HepG2 (cell line): ENCODE measurements at regions not wholly inside any gene's neighbourhood (a gene's known extent, or its start where the extent isn't known, plus 50 kb on each side); places are given as distances from the start of the nearest gene placed in this dataset.

Experiments used
- CHD2 ChIP-seq: IDR thresholded peaks from 2 replicates; pipeline ENCODE4 v1.6.1; 2011; ENCODE audit warnings: low read depth, low read length, improper control_type of control experiment
- HDAC2 ChIP-seq: sonication (generic); formaldehyde crosslinking; IDR thresholded peaks from 2 replicates; pipeline ENCODE4 v1.4.0; 2020; ENCODE audit warnings: missing genetic modification reagents
- MIER3 ChIP-seq: IDR thresholded peaks from 2 replicates; pipeline ENCODE4 v1.6.1; 2016; ENCODE audit warnings: missing compliant biosample characterization, borderline replicate concordance
- PCBP2 ChIP-seq: fragments of 200-400 bp; formaldehyde crosslinking; optimal IDR thresholded peaks from 2 replicates; pipeline ENCODE3; 2018; ENCODE audit warnings: low read length, low read depth; ENCODE audit not compliant: poor library complexity, severe bottlenecking
- POLR2AphosphoS5 ChIP-seq: IDR thresholded peaks from 2 replicates; pipeline ENCODE4 v1.6.1; 2012; ENCODE audit warnings: low read depth, low read length
- TF ChIP-seq, protein P1 (sequence below): sonication (generic); formaldehyde crosslinking; IDR thresholded peaks from 2 replicates; pipeline ENCODE4 v1.5.0; 2020; ENCODE audit warnings: mild to moderate bottlenecking, missing genetic modification reagents, moderate library complexity
- TF ChIP-seq, protein P2 (sequence below): sonication (generic); formaldehyde crosslinking; IDR thresholded peaks from 2 replicates; pipeline ENCODE4 v1.4.0; 2020; ENCODE audit warnings: mild to moderate bottlenecking, missing genetic modification reagents, borderline replicate concordance

DNA sequence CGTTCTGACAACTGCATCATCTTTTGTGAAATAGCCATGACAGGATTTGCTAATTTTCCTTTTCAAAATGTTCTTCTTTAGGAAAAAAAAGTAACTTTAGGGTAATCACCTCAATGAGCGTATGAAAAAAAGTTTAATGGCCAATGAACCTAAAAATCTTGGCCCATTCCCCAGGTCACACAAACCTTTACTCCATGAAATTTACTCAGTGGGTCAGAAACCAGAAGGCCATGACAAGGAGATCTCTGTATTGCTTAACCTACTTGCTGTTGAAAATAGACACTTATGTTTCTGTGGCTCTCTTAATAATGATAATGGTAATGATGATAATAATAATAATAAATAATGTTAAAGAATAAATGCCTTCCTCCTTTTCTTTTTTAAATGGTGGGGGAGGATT, 180.8 kb upstream of the IRX3 start:
- TF ChIP-seq, protein P1, sequence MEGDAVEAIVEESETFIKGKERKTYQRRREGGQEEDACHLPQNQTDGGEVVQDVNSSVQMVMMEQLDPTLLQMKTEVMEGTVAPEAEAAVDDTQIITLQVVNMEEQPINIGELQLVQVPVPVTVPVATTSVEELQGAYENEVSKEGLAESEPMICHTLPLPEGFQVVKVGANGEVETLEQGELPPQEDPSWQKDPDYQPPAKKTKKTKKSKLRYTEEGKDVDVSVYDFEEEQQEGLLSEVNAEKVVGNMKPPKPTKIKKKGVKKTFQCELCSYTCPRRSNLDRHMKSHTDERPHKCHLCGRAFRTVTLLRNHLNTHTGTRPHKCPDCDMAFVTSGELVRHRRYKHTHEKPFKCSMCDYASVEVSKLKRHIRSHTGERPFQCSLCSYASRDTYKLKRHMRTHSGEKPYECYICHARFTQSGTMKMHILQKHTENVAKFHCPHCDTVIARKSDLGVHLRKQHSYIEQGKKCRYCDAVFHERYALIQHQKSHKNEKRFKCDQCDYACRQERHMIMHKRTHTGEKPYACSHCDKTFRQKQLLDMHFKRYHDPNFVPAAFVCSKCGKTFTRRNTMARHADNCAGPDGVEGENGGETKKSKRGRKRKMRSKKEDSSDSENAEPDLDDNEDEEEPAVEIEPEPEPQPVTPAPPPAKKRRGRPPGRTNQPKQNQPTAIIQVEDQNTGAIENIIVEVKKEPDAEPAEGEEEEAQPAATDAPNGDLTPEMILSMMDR (CRISPR knock-in tag): no peak
- TF ChIP-seq, protein P2, sequence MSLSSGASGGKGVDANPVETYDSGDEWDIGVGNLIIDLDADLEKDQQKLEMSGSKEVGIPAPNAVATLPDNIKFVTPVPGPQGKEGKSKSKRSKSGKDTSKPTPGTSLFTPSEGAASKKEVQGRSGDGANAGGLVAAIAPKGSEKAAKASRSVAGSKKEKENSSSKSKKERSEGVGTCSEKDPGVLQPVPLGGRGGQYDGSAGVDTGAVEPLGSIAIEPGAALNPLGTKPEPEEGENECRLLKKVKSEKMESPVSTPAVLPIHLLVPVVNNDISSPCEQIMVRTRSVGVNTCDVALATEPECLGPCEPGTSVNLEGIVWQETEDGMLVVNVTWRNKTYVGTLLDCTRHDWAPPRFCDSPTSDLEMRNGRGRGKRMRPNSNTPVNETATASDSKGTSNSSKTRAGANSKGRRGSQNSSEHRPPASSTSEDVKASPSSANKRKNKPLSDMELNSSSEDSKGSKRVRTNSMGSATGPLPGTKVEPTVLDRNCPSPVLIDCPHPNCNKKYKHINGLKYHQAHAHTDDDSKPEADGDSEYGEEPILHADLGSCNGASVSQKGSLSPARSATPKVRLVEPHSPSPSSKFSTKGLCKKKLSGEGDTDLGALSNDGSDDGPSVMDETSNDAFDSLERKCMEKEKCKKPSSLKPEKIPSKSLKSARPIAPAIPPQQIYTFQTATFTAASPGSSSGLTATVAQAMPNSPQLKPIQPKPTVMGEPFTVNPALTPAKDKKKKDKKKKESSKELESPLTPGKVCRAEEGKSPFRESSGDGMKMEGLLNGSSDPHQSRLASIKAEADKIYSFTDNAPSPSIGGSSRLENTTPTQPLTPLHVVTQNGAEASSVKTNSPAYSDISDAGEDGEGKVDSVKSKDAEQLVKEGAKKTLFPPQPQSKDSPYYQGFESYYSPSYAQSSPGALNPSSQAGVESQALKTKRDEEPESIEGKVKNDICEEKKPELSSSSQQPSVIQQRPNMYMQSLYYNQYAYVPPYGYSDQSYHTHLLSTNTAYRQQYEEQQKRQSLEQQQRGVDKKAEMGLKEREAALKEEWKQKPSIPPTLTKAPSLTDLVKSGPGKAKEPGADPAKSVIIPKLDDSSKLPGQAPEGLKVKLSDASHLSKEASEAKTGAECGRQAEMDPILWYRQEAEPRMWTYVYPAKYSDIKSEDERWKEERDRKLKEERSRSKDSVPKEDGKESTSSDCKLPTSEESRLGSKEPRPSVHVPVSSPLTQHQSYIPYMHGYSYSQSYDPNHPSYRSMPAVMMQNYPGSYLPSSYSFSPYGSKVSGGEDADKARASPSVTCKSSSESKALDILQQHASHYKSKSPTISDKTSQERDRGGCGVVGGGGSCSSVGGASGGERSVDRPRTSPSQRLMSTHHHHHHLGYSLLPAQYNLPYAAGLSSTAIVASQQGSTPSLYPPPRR: no peak
- TF ChIP-seq HDAC2 (CRISPR knock-in tag) (no peak), PCBP2 (no peak), POLR2AphosphoS5 (no peak), MIER3 (CRISPR knock-in tag) (no peak), CHD2 (no peak)
